GM18519 (cell line): ENCODE measurements at regions not wholly inside any gene's neighbourhood (a gene's known extent, or its start where the extent isn't known, plus 50 kb on each side); places are given as distances from the start of the nearest gene placed in this dataset.
"Not testable (repeated sequence)": the region's sequence is repeated elsewhere in the genome, so short reads cannot be mapped to it uniquely, and the experiment has no call there.

ENCODE experiments used
- ATAC-seq: cut with Tn5 transposase; IDR thresholded peaks from one replicate; pipeline ENCODE4 v1.9.1; 2021; ENCODE audit warnings: mild to moderate bottlenecking, moderate library complexity; ENCODE audit not compliant: unreplicated experiment, low FRiP score

DNA sequence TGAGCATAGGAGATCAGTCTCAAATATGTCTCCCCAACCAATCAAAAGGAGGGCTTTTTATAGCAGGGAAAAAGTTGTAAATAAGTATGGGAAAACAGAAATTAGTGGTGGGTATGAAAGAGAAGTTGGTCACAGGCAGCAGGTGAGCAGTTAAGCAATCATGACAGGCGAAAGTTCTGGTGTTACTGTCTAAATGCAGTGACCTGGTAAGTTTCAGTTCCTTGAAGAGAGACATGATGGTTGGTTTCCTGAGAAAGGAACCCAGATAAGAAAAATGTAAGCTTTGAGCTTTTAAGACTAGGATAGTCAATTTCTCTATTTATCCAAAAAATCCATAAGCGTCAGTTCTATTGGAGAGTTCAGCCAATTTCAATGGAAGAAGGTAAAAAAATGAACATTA lies 466.2 kb upstream of the FLRT2 start:
- ATAC-seq: no peak

DNA sequence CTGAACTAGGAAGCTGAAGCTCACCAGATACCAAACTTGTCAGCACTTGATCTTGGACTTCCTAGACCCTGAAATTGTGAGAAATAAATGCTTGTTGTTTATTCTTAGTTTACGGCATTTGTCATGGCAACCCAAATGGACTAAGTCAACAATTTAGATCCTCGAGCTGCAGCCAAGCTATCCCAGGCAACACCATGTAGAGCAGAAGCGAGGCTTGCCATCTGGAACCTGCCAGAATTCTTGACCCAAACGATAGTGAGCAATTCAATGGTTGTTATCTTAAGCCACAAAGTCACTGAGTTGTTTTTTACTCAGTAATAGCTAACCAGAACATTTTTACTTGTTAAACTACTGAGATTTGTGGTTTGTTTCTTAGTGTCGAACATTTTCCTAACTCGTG lies 458.5 kb upstream of the FLRT2 start:
- no peak for ATAC-seq

DNA sequence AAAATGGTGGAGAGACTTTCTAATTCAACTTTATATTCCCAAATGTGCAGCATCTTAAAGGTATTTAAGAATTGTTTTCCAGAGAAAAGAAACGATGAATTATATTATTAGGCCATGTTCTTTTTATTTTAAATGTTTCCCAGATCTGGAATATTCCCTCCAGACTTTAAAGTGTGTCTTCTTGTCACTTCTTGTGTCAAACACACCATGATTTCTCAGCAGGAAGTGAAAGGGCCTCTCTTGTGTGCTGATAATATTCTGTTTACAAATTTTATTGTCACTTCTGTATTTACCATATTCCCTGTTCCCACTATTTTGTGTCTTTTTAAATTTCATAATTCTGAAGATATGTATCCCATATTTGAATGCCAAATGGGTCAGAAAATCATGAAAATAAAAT lies 455.0 kb upstream of the FLRT2 start:
- ATAC-seq: no peak

DNA sequence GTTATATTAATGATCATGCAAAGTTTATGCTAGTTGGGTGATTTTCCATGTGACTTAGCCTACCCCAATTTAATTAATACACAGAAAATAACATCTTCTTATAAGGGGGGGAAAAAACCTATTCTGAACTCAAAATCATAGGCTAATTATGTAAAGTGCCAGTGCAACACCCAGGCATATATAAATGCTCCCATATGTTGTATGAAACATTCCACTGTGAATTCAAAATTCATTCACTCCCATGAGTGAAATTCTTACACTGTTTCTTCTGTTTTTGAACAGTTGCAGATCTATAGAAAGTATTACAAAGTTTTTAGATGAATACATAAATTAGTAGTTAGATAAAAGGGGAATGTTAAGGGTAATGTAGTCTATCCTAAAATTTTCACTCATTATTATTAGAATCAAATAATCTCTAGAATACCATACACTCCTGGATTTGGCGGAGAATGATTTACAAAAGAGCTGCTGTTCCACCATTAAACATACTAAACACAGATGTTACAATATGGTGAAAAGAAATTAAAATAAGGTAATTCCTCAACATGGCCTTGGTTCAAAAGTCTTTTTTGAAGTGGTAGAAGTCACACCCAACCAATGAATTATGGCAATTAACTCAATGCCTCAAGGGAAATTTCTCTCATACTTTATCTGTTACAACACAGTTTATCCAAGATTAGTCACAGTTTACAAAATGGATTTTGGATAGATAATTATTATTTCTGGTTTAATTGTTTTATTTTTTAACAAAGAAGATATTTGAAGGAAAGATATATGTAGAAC lies 454.1 kb upstream of the FLRT2 start:
- ATAC-seq: no peak

DNA sequence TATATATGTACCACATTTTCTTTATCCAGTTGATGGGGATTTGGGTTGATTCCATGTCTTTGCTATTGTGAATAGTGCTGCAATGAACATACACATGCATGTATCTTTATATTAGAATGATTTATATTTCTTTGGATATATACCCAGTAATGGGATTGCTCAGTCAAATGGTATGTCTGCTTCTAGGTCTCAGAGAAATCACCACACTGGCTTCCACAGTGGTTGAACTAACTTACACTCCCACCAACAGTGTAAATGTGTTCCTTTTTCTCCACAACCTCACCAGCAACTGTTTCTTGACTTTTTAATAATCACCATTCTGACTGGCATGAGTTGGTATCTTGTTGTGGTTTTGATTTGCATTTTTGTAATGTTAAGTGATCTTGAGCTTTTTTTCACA lies 452.2 kb upstream of the FLRT2 start:
- not testable (repeated sequence) for ATAC-seq

DNA sequence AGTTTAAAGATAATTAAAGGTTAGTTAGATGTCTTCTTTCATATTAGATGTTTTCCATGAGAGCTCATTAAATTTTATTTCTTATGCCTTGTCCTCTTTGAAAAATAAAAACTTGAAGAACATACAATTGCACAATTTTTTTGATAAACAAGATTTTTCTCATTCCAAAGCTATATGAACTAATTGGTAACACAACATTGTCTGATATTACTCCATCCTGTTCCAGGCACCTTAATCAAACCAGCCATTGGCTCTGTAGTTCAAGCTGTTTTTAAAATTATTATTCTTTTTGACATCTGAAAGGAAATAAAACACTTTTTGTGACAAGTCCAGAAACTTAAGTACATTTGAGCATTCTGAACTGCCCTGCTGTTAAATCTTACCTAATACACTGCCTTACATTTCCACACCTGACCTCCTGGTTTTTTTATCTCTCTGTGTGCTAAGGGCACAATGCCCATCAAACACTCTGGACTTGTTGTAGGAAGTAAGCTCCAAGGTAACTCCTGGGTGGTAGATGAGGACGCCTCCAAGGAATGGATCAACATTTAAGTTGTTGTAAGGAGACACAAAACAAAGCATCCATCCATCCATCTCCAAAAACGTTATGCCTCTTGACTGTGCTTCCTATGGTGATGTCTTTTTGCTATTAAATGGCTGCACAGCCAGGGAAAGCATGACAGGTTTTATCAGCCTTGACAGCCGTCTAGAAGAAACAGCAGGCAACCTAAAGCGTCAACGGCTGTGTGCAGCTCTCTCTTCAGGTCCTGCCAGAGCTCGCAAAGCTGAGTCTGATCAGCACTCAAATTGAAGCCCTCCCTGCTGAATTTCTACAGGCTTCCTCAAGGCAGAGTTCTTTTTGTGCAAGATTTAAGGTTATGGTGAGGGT lies 449.9 kb upstream of the FLRT2 start:
- ATAC-seq: no peak

DNA sequence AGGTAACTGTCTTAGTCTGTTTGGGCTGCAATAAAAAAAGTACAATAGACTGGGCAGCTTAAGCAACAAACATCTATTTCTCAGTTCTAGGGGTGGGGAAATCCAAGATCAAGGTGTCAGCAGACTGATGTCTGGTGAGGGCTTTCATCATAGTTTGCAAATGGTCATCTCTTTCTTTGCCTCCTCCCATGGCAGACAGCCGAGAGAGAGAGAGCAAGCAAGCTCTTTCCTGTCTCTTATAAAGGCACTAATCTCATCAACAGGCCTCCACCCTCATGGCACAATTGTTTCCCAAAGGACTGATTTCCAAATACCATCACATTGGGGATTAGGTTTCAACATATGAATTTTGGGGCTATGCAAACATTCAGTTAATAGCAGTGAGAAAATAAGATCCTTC lies 445.6 kb upstream of the FLRT2 start:
- ATAC-seq: no peak

DNA sequence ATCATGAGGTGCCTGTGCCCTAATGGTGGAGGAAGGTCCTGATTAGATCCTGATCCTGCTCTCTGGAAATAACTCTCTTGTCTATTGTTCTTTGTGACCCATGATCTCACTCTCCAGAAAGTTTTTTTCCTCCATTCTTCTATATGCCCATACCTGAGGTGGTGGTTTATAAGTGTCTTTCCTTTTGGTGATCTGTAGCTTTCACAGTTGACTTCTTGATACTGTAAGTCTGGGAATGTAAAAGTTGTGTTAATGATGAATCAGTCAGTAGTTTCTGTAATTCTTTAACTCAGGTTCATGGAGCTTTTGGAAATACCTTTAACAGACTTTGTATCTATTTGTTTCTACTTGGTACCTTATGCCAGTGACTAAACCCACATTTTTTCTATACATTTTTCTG lies 444.0 kb upstream of the FLRT2 start:
- no peak for ATAC-seq

DNA sequence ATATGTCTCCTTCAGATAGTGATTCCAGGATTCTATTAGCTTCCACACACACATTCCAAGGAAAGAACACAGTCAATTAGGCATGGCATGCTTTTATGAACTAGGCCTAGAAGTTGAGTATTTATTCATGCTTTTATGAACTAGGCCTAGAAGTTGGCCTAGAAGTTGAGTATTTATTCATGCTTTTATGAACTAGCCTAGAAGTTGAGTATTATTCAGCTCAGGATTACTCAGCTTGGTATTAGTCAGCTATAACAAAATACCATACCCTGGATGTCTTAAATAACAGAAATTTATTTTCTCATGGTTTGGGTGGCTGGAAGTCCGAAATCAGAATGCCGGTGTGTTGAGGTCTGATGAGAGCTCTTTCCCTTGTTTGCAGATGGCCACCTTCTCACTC lies 442.7 kb upstream of the FLRT2 start:
- no peak for ATAC-seq

DNA sequence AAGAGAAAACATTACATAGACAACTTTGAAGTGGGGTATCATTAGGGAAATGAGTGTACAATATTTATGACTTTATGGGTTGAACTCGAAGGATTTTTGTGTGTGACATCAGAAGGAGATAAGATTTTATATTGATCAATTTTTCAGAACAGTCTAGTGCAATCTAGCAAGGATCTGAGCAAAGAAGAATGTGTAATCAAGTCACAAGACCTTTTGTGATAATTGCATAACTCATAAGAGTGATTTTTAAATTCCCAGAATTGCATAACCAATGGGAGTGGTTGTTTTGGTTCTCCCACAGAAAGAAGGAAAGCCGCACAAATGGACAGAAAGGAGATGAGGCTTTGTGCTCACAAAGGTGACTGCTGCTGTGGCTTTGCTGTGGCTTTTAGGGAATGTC lies 441.8 kb upstream of the FLRT2 start:
- no peak for ATAC-seq

DNA sequence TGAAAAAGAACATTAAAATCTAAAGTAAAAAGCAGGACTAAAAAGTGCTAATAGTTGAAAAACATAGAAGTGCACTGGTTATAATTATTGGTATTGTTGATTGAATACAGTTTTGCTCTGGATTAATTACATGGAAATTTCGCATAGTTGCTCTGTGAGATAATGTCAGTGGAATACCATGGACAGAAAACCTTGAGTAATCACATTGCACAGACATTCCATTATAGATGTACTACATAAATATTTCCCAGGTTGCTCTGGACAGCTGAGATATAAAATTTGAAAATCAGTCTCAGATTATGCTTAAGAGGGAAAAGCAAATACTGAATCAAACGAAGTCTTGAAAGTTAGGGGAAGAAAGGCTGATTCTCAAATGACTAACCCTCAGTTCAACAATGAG lies 439.3 kb upstream of the FLRT2 start:
- ATAC-seq: no peak

DNA sequence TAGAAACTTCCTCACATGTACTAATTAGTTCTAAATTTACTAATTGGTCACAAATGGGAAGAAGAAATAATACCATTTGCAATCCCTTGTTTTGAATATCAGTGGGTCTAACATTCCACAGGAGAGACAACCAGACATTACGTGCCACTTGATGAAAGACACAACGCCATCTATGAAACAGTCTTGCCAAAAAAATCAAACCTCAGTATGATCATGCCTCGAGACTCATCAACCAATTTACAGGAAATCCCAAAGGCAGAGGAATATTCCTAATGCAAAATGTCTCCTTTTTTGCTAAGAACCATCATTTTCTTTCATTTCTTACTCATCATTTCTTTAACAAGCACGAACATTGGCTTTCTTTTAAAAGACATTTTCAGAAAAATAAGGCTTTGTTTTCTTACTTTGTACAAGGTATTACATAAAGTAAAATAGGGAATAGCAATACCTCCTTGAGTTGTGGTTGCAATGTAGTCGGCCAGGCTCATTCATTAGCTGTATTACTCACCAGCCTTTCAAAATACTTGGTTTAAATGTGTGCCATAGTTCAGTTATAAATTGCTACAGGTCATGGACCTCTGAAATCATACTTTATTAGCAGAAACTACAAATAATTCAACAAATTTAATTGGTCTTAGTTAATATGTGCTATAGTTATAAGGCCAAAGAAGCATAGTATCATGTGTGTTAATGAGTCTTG lies 436.2 kb upstream of the FLRT2 start:
- no peak for ATAC-seq

DNA sequence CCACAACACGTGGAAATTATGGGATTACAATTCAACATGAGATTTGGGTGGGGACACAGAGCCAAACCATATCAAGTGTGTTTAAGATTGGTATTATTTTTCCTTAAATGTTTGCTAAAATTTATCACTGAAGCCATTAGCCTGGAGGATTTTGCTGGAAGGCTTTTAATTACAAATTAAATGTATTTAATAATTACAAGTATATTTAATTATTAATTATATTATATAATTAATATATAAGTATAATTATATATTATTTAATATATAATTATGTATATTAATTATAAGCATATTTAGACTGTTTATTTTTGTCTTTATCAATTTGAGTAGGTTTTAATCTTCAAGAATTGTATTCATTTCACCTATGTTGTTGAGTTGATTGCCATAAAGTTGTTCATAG lies 427.4 kb upstream of the FLRT2 start:
- ATAC-seq: no peak

DNA sequence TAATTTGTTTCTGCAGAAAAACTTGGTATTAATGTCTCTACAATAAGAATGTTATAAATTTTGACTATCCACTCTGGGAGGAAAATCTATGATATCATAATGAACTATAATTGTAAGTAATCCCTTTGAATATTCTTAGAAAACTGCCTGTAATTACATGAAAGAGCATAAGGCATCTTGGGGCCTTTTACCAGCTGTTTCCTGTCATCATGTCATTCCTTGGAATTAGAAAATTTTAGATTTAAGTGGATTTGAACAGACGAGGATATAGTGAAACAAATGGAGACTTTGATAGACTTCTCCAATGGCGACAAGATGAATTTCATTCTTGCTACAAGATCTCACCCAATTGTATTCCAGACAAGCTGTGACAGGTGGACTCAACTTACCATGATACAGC lies 423.4 kb upstream of the FLRT2 start:
- ATAC-seq: no peak

DNA sequence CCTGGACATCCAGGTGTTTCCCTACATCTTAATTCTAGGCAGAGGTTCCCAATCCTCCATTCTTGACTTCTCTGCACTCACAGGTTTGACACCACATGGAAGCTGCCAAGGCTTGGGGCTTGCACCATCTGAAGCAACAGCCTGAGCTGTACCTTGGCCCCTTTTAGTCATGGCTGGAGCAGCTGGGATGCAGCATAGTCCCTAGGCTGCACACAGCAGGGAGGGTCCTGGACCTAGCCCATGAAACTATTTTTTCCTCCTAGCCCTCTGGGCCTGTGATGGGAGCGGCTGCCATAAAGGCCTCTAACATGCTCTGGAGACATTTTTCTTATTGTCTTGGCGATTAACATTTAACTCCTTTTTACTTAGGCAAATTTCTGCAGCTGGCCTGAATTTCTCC lies 417.2 kb upstream of the FLRT2 start:
- ATAC-seq: no peak

DNA sequence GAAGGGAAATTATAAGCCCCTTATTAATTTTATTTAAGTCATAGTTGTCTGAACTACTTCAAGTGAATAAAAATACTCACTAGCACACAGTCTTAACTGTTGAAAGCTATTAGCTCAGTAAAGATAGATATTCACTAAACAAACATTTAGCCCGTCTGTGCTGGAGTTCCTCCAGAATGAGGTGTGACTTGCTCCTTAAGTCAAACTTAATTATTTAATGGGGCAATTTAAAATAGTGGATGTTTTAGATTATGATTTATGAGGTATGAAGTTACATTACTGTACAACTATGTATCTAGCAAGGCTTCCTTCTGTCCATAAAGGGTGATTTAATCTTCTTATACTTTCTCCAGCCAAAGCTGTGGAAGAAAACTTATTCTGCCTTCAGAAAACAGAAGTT lies 414.0 kb upstream of the FLRT2 start:
- ATAC-seq: no peak

DNA sequence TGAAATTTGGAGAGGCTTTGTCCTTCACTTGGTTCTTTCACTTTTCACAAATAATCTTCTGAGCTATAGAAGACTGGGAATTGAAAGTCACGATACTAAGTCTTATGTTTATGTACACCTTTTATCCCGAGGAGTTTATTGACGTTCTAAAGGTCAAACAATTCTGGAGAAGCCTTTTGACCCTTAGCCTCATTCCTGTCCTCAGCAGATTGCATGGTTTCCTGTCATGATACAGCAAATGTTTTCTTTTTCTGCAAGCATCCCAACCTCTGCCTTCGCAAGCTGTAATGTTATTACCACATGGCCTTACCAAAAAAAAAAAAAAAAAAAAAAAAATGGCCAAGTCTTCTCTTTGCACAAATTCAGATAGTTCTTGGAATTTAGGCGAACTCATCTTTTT lies 411.7 kb upstream of the FLRT2 start:
- ATAC-seq: no peak

DNA sequence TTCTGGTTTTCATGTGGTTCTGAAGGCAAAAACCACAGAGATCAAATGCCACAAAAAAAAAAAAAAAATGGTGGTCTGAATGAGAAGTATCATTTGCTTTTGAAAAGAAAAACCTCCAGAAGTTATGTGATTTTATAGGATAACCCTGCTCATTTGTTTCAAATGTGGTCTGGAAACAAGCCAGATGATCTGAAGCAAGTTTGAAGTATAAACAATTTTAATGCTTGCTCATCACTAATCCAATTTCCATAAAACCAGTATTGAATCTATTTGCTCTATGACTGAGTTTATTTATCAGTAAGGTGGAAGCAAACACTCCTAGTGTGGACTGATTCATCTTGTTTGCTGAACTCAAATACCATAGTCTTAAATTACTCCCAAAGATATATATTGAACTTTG lies 407.3 kb upstream of the FLRT2 start:
- ATAC-seq: no peak

DNA sequence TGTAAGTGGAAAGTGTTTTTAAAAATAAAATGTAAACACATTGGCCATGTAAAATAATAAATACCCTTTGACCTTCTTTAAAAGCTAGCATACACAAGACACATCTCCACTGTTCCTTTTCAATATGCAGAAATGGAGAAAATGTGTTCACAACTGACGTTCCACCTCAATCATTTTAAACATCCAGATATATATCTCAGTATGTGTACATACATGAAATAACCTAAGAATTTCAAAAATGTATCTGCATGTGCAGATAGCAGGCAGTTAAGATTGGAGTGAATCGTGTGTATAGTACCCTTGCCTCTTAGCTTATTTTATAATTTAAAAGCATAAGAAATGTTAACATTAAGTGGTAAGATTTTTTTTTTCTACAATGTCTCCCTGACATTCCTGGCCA lies 406.2 kb upstream of the FLRT2 start:
- ATAC-seq: no peak

DNA sequence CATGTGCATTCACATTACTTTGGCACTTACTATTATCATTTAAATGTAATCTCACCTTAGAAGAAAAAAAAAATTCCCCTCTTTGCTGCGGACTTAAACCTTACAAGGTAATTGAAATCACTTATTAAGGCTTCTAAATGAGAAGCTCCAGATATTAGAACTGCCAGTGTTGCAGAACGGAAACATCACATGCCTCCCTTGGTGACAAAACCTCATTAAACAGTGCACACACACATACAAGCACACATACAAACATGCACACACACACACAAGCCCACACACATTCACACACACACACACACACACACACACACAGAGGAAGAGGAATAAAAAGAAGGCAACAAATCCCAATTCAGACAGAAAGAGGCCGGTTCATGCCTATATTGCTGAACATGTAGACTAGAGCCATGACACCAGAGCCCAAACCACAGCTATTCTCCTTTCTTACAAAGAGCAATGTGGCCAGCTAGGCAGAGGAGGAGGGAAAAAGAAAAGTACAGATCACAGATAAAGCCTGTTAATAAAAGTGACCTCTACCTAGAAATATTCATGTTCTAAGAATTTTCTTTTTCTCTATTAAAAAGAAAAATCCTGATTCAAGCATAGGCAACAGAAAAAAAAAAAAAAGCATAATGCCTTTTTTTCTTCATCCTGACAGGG lies 405.2 kb upstream of the FLRT2 start:
- no peak for ATAC-seq

DNA sequence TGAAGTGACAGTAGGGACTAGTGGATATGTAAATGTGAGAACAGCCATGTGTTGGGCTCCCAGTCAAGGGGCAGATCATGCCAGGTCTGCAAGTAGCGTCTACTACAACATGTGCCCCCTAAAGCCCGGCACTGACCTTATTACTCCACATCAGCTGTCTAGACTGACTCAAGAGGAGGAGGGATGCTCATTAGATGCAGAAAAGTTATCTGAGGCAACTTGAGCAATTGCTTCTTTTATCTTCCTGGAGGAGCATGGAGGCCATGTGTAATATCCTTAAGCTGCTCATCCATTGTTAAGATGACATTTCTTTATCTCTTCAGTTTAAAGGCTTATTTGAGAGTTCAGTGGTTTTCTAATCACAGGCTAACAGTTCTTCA lies 404.7 kb upstream of the FLRT2 start:
- no peak for ATAC-seq
